ENCODE measurements at regions not wholly inside any gene's neighbourhood (a gene's known extent, or its start where the extent isn't known, plus 50 kb on each side); places are given as distances from the start of the nearest gene placed in this dataset.

GRCh38 chr9:89776795-89777525, 172.1 kb downstream of the GADD45G start:
- no peak for ATAC-seq
- Histone ChIP-seq H3K27ac (no peak overlapping the region), H3K27me3 (peaks cover 0 to 24% (median 2%) of the 10 kb centered on the region in 7 donors), H3K4me1 (peaks cover 0 to 24% (median 12%) of the 10 kb centered on the region in 9 donors), H3K36me3 (no peaks in the 10 kb centered on the region), H3K4me3 (no peak overlapping the region), H3K9me3 (no peaks in the 10 kb centered on the region)
- DNase-seq = no peak
- no peak for TF ChIP-seq CTCF (IDR thresholded peaks at IDR 0.05)
- intact Hi-C loops (cut with DNase I) = no loop called here
- 82 to 89% methylated on average over 11 of the region's 11 CpGs for WGBS, 2 donors

- no peak for DNase-seq
- intact Hi-C loops (cut with DNase I) = no loop called here
- WGBS, 2 donors = 82 to 90% methylated on average over 6 of the region's 6 CpGs
Observed at GRCh38 chr9:89777544-89777943, 172.7 kb downstream of the GADD45G start.

GRCh38 chr9:89778100-89779090, 173.6 kb downstream of the GADD45G start:
- peak in 3 of 8 donors; percentile 14 to 51 (median 22) for ATAC-seq
- Histone ChIP-seq H3K36me3 (no peaks in the 10 kb centered on the region), H3K27me3 (peaks cover 0 to 24% (median 6%) of the 10 kb centered on the region in 7 donors), H3K4me1 (peaks cover 0 to 24% (median 12%) of the 10 kb centered on the region in 9 donors), H3K4me3 (peak overlapping the region in 1 of 10 donors; percentile 7), H3K9me3 (no peaks in the 10 kb centered on the region), H3K27ac (no peak overlapping the region)
- TF ChIP-seq CTCF (IDR thresholded peaks at IDR 0.05) = no peak
- 43 to 53% methylated on average over 22 of the region's 22 CpGs for WGBS, 2 donors
- no peak for DNase-seq
- intact Hi-C loops (cut with DNase I) = no loop called here

More at GRCh38 chr9:89777544-89777943, 172.7 kb downstream of the GADD45G start:
- no peak for TF ChIP-seq CTCF (IDR thresholded peaks at IDR 0.05)
- peaks cover 0 to 24% (median 12%) of the 10 kb centered on the region in 9 donors for H3K4me1 ChIP-seq
- ATAC-seq = no peak
- no peak overlapping the region for H3K4me3 ChIP-seq
- peaks cover 0 to 24% (median 6%) of the 10 kb centered on the region in 7 donors for H3K27me3 ChIP-seq
- H3K9me3 ChIP-seq = no peaks in the 10 kb centered on the region
- no peak overlapping the region for H3K27ac ChIP-seq
- no peaks in the 10 kb centered on the region for H3K36me3 ChIP-seq
